OCI-LY3 (cell line): ENCODE measurements at regions not wholly inside any gene's neighbourhood (a gene's known extent, or its start where the extent isn't known, plus 50 kb on each side); places are given as distances from the start of the nearest gene placed in this dataset.

Source experiments
- H2AFZ ChIP-seq: fragments of 200-600, 300-600 bp; shearing (Covaris generic); 2 replicates; pipeline ENCODE4 v1.6.0; 2014; ENCODE audit warnings: antibody characterized with exemption, low read depth, low read length
- H3K27ac ChIP-seq: fragments of 200-600, 300-600 bp; sonication (generic); 2 replicates; pipeline ENCODE4 v1.5.1; 2014; ENCODE audit warnings: mild to moderate bottlenecking, low read length, moderate library complexity, mixed read lengths
- H3K27me3 ChIP-seq: fragments of 200-600, 300-600 bp; sonication (generic); 2 replicates; pipeline ENCODE4 v1.6.1; 2014; ENCODE audit warnings: low read depth, low read length, mixed read lengths
- H3K36me3 ChIP-seq: fragments of 200-600, 300-600 bp; sonication (generic); replicated peaks from 2 replicates; pipeline ENCODE3; 2014; ENCODE audit warnings: low read depth, low read length, mixed read lengths
- H3K4me1 ChIP-seq: fragments of 300-600, 200-600 bp; sonication (generic); 2 replicates; pipeline ENCODE4 v1.6.1; 2014; ENCODE audit warnings: low read length, mixed read lengths
- H3K4me2 ChIP-seq: fragments of 200-600, 300-600 bp; sonication (generic); 2 replicates; pipeline ENCODE4 v1.6.1; 2014; ENCODE audit warnings: low read length, mixed read lengths
- H3K4me3 ChIP-seq: fragments of 300-600, 200-600 bp; sonication (generic); 2 replicates; pipeline ENCODE4 v1.5.1; 2014; ENCODE audit warnings: antibody characterized with exemption, mild to moderate bottlenecking, low read length, moderate library complexity
- H3K79me2 ChIP-seq: fragments of 300-600, 200-600 bp; shearing (Covaris generic); 2 replicates; pipeline ENCODE4 v1.6.1; 2014; ENCODE audit warnings: mild to moderate bottlenecking, low read length, mixed read lengths
- H3K9ac ChIP-seq: fragments of 300-600, 200-600 bp; shearing (Covaris generic); 2 replicates; pipeline ENCODE4 v1.6.0; 2014; ENCODE audit warnings: mild to moderate bottlenecking, low read length, moderate library complexity
- H3K9me3 ChIP-seq: fragments of 200-600, 300-600 bp; shearing (Covaris generic); 2 replicates; pipeline ENCODE4 v1.6.1; 2014; ENCODE audit warnings: low read length, mixed read lengths; ENCODE audit not compliant: insufficient read depth
- H4K20me1 ChIP-seq: fragments of 200-600, 300-600 bp; sonication (generic); 2 replicates; pipeline ENCODE4 v1.6.1; 2016; ENCODE audit warnings: low read length, mixed read lengths; ENCODE audit not compliant: insufficient read depth
- CTCF ChIP-seq: fragments of 200-600, 300-600 bp; sonication (generic); IDR thresholded peaks from 2 replicates; pipeline ENCODE4 v1.5.1; 2014; ENCODE audit warnings: antibody characterized with exemption, low read length, low read depth
- EZH2phosphoT487 ChIP-seq: fragments of 200-600 bp; shearing (Covaris generic); IDR thresholded peaks from 2 replicates; pipeline ENCODE4 v1.6.1; 2018; ENCODE audit warnings: antibody characterized with exemption, mixed run types, low read depth

- Histone ChIP-seq H2AFZ (no peak overlapping the region), H3K4me1 (no peaks in the 10 kb centered on the region)
Measured at GRCh38 chr5:174427304-174427703, 297.1 kb upstream of the MSX2 start.

GRCh38 chr5:174428895-174429294 lies 295.5 kb upstream of the MSX2 start:
- Histone ChIP-seq H3K4me2 (no peak overlapping the region), H3K4me1 (no peaks in the 10 kb centered on the region), H2AFZ (no peak overlapping the region), H3K36me3 (no peaks in the 10 kb centered on the region), H3K27ac (no peak overlapping the region), H3K79me2 (no peaks in the 10 kb centered on the region), H3K9ac (no peak overlapping the region), H3K4me3 (no peak overlapping the region), H3K27me3 (peaks cover 41% of the 10 kb centered on the region), H4K20me1 (no peaks in the 10 kb centered on the region), H3K9me3 (no peaks in the 10 kb centered on the region)
- no peak for TF ChIP-seq EZH2phosphoT487
- no peak for TF ChIP-seq CTCF

More at GRCh38 chr5:174427304-174427703, 297.1 kb upstream of the MSX2 start:
- no peaks in the 10 kb centered on the region for H4K20me1 ChIP-seq
- no peak overlapping the region for H3K27ac ChIP-seq
- peaks cover 35% of the 10 kb centered on the region for H3K27me3 ChIP-seq
- H3K36me3 ChIP-seq: no peaks in the 10 kb centered on the region
- no peaks in the 10 kb centered on the region for H3K79me2 ChIP-seq
- H3K4me3 ChIP-seq: no peak overlapping the region
- no peak overlapping the region for H3K4me2 ChIP-seq
- TF ChIP-seq CTCF (no peak), EZH2phosphoT487 (no peak)
- no peaks in the 10 kb centered on the region for H3K9me3 ChIP-seq
- H3K9ac ChIP-seq: no peak overlapping the region

GRCh38 chr5:174430940-174431339 lies 293.4 kb upstream of the MSX2 start:
- Histone ChIP-seq H3K4me2 (no peak overlapping the region), H3K9me3 (no peaks in the 10 kb centered on the region), H3K79me2 (no peaks in the 10 kb centered on the region), H3K27ac (no peak overlapping the region), H3K36me3 (no peaks in the 10 kb centered on the region), H3K9ac (no peak overlapping the region), H4K20me1 (no peaks in the 10 kb centered on the region), H3K4me3 (no peak overlapping the region), H2AFZ (no peak overlapping the region), H3K27me3 (peaks cover 42% of the 10 kb centered on the region), H3K4me1 (no peaks in the 10 kb centered on the region)
- TF ChIP-seq CTCF: no peak
- TF ChIP-seq EZH2phosphoT487: no peak

GRCh38 chr5:174431504-174431903 lies 292.9 kb upstream of the MSX2 start:
- Histone ChIP-seq H3K27me3 (peaks cover 43% of the 10 kb centered on the region), H2AFZ (no peak overlapping the region), H3K27ac (no peak overlapping the region), H3K79me2 (no peaks in the 10 kb centered on the region), H3K36me3 (no peaks in the 10 kb centered on the region), H3K4me3 (no peak overlapping the region), H3K4me1 (no peaks in the 10 kb centered on the region), H3K4me2 (no peak overlapping the region), H3K9me3 (no peaks in the 10 kb centered on the region), H4K20me1 (no peaks in the 10 kb centered on the region), H3K9ac (no peak overlapping the region)
- no peak for TF ChIP-seq CTCF
- no peak for TF ChIP-seq EZH2phosphoT487
